HEK293T (cell line): ENCODE measurements at regions not wholly inside any gene's neighbourhood (a gene's known extent, or its start where the extent isn't known, plus 50 kb on each side); places are given as distances from the start of the nearest gene placed in this dataset.

Experiments used
- ARNT ChIP-seq: fragments of 450-650 bp; IDR thresholded peaks from 2 replicates; pipeline ENCODE4 v1.6.1; 2017; ENCODE audit warnings: mild to moderate bottlenecking
- BHLHE40 ChIP-seq: fragments of 450-650 bp; IDR thresholded peaks from 2 replicates; pipeline ENCODE4 v1.6.1; 2016; ENCODE audit warnings: mild to moderate bottlenecking, moderate library complexity, borderline replicate concordance
- FOXK2 ChIP-seq: fragments of 450-650 bp; IDR thresholded peaks from 2 replicates; pipeline ENCODE4 v1.6.1; 2016; ENCODE audit warnings: mild to moderate bottlenecking
- FOXM1 ChIP-seq: fragments of 450-650 bp; IDR thresholded peaks from 2 replicates; pipeline ENCODE4 v1.6.1; 2017; ENCODE audit warnings: mild to moderate bottlenecking, borderline replicate concordance
- HDGF ChIP-seq: fragments of 450-650 bp; IDR thresholded peaks from 2 replicates; pipeline ENCODE4 v1.6.1; 2017; ENCODE audit warnings: antibody characterized with exemption, borderline replicate concordance
- L3MBTL2 ChIP-seq: fragments of 450-650 bp; conservative IDR thresholded peaks from 2 replicates; pipeline ENCODE4 v1.6.1; 2016; ENCODE audit warnings: mild to moderate bottlenecking
- LEF1 ChIP-seq: fragments of 450-650 bp; IDR thresholded peaks from 2 replicates; pipeline ENCODE4 v1.6.1; 2017; ENCODE audit warnings: mild to moderate bottlenecking, borderline replicate concordance
- SP1 ChIP-seq: fragments of 450-650 bp; IDR thresholded peaks from 2 replicates; pipeline ENCODE4 v1.6.1; 2017
- SUZ12 ChIP-seq: fragments of 450-650 bp; IDR thresholded peaks from 2 replicates; pipeline ENCODE4 v1.6.1; 2016; ENCODE audit warnings: mild to moderate bottlenecking
- TARDBP ChIP-seq: fragments of 450-650 bp; IDR thresholded peaks from 2 replicates; pipeline ENCODE4 v1.6.1; 2016
- TF ChIP-seq, protein P1 (sequence below): fragments of 450-650 bp; IDR thresholded peaks from 2 replicates; pipeline ENCODE4 v1.6.1; 2016

DNA sequence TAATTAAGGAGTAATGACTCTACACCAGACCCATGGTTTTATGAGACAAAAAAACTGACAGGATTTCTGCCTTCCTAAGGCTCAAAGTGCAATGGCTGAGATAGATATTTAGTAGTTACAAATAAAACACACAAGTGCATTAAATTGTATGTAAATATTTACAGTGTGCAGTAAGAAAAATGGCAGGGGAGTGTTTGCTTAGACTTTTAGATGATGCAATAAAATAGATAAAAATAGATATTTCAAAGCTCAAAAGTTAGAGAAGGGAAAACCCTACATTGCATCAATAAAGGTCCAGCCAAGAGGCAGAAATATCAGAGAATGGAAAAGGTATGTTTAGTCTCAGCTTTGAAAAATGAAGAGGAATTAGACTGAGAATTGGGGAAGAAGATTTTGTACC, 226.3 kb upstream of the FGGY start:
- TF ChIP-seq BHLHE40 (no peak), SUZ12 (no peak), ARNT (no peak), LEF1 (no peak), SP1 (no peak), FOXM1 (no peak), FOXK2 (no peak), TARDBP (no peak), HDGF (no peak), L3MBTL2 (no peak)
- TF ChIP-seq, protein P1, sequence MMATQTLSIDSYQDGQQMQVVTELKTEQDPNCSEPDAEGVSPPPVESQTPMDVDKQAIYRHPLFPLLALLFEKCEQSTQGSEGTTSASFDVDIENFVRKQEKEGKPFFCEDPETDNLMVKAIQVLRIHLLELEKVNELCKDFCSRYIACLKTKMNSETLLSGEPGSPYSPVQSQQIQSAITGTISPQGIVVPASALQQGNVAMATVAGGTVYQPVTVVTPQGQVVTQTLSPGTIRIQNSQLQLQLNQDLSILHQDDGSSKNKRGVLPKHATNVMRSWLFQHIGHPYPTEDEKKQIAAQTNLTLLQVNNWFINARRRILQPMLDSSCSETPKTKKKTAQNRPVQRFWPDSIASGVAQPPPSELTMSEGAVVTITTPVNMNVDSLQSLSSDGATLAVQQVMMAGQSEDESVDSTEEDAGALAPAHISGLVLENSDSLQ: no peak
